Activated CD4-positive, alpha-beta memory T cell treated with anti-CD3 and anti-CD28 coated beads for 36 hours (primary cell): ENCODE measurements at regions not wholly inside any gene's neighbourhood (a gene's known extent, or its start where the extent isn't known, plus 50 kb on each side); places are given as distances from the start of the nearest gene placed in this dataset.

Experiments
- CTCF ChIA-PET: fragments of 350-600 bp; sonication (Branson Sonifier 250); formaldehyde crosslinking; loops from one replicate; lab custom pipeline; 2021; ENCODE audit warnings: antibody characterized with exemption, inconsistent platforms; lab: Charles Lee
- POLR2A ChIA-PET: fragments of 350-600 bp; sonication (Branson Sonifier 250); formaldehyde crosslinking; loops from one replicate; lab custom pipeline; 2021; ENCODE audit warnings: antibody characterized with exemption; lab: Charles Lee
- DNase-seq: peaks from one replicate; pipeline ENCODE4 v3.0.0-alpha.2; 2020
- H3K27ac Mint-ChIP-seq: one replicate; pipeline ENCODE4 v1.8.0; 2021; ENCODE audit warnings: mixed read lengths
- H3K27me3 Mint-ChIP-seq: one replicate; pipeline ENCODE4 v1.8.0; 2021; ENCODE audit warnings: mixed read lengths
- H3K36me3 Mint-ChIP-seq: one replicate; pipeline ENCODE4 v1.8.0; 2021; ENCODE audit warnings: mixed read lengths
- H3K4me1 Mint-ChIP-seq: one replicate; pipeline ENCODE4 v1.8.0; 2021; ENCODE audit warnings: low read depth, mixed read lengths
- H3K4me3 Mint-ChIP-seq: one replicate; pipeline ENCODE4 v1.8.0; 2021; ENCODE audit warnings: mild to moderate bottlenecking, mixed read lengths
- H3K9me3 Mint-ChIP-seq: one replicate; pipeline ENCODE4 v1.8.0; 2021; ENCODE audit warnings: mixed read lengths
- intact Hi-C: fragments of 100-400 bp; cut with micrococcal nuclease; formaldehyde crosslinking; loops from one replicate; pipeline ENCODE4 v1.15.1; 2023

GRCh38 chr11:110791621-110792020, 79.4 kb upstream of the ARHGAP20 start:
- CTCF ChIA-PET = no interaction called here
- Mint-ChIP-seq H3K27me3 (no peaks in the 10 kb centered on the region), H3K4me1 (no peaks in the 10 kb centered on the region), H3K9me3 (no peaks in the 10 kb centered on the region), H3K4me3 (no peak overlapping the region), H3K36me3 (no peaks in the 10 kb centered on the region), H3K27ac (no peak overlapping the region)
- intact Hi-C loops = no loop called here
- no peak for DNase-seq
- POLR2A ChIA-PET = no interaction called here

DNA sequence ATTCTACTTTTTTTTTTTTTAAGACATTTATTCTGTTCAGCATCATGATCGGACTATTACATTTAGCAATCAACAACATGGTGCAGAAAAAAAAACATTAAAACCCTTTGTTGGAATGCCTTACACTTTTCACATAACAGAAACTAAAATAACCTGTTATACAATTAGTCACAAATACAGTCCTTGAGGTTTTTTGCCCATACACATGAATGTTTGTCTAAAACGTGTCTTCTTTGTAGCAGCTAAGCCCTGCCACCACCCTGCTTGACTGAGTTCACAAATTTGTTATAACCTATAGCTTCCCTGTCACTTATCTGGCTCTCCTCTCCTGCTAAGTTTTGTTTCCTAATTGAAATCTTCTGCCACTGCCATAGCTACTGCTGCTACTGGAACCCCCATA, 75.4 kb upstream of the ARHGAP20 start:
- POLR2A ChIA-PET = no interaction called here
- Mint-ChIP-seq H3K4me3 (no peak overlapping the region), H3K36me3 (no peaks in the 10 kb centered on the region), H3K27ac (no peak overlapping the region), H3K4me1 (no peaks in the 10 kb centered on the region), H3K9me3 (peaks cover 9% of the 10 kb centered on the region), H3K27me3 (no peaks in the 10 kb centered on the region)
- CTCF ChIA-PET = no interaction called here
- DNase-seq = no peak
- intact Hi-C loops = no loop called here

GRCh38 chr11:110786226-110786902, 74.1 kb upstream of the ARHGAP20 start:
- Mint-ChIP-seq H3K27me3 (no peaks in the 10 kb centered on the region), H3K4me1 (no peaks in the 10 kb centered on the region), H3K36me3 (no peaks in the 10 kb centered on the region), H3K9me3 (peaks cover 9% of the 10 kb centered on the region), H3K4me3 (no peak overlapping the region), H3K27ac (no peak overlapping the region)
- ChIA-PET CTCF (no interaction called here), POLR2A (no interaction called here)
- no peak for DNase-seq
- intact Hi-C loops = no loop called here

DNA sequence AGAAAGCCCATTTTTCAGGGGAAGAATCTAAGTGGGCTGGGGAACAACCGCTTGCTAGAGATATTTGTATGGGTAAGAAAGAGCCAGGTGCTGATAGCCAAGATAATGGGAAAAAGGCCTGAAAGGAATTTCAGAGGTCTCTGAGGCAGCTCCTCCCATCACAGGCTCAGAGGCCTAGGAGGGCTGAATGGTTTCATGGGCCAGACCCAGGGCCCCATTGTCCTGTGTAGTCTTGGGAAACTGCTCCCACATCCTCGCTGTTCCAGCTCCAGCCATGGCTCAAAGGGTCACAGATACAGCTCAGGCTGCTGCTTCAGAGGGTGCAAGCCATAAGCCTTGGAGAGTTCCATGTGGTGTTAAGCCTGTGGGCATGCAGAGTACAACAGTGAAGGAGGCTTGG, 73.2 kb upstream of the ARHGAP20 start:
- H3K27ac Mint-ChIP-seq = no peak overlapping the region
- no peak overlapping the region for H3K4me3 Mint-ChIP-seq
- ChIA-PET POLR2A (no interaction called here), CTCF (no interaction called here)
- H3K36me3 Mint-ChIP-seq = no peaks in the 10 kb centered on the region
- H3K4me1 Mint-ChIP-seq = no peaks in the 10 kb centered on the region
- H3K9me3 Mint-ChIP-seq = peaks cover 9% of the 10 kb centered on the region
- DNase-seq = no peak
- H3K27me3 Mint-ChIP-seq = no peaks in the 10 kb centered on the region
- intact Hi-C loops = no loop called here

- DNase-seq = no peak
- Mint-ChIP-seq H3K27me3 (no peaks in the 10 kb centered on the region), H3K27ac (no peak overlapping the region), H3K36me3 (no peaks in the 10 kb centered on the region), H3K4me1 (no peaks in the 10 kb centered on the region), H3K9me3 (peaks cover 16% of the 10 kb centered on the region), H3K4me3 (no peak overlapping the region)
- intact Hi-C loops = no loop called here
- CTCF ChIA-PET = no interaction called here
- POLR2A ChIA-PET = no interaction called here
Measured at GRCh38 chr11:110782616-110783015, 70.4 kb upstream of the ARHGAP20 start.

DNA sequence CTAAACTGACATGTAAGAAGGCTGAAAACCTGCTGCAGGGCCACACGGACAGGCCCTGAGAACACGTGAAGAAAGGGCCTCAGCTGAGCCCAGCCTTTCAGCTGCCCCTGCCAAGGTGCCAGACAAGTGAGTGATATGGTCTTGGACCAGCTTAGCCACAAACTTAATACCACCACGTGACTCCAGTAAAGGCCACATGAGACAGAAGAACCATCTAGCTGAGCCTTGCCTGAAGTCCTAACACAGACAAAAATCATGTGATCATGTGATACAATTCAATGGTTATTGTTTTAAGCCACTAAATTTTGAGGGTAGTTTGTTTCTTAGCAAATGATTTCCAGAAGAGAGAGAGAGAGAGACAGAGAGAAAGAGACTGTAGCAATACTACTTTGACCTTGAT, 66.9 kb upstream of the ARHGAP20 start:
- intact Hi-C loops = no loop called here
- no peak for DNase-seq
- Mint-ChIP-seq H3K36me3 (no peaks in the 10 kb centered on the region), H3K4me3 (no peak overlapping the region), H3K9me3 (peaks cover 7% of the 10 kb centered on the region), H3K27ac (no peak overlapping the region), H3K27me3 (no peaks in the 10 kb centered on the region), H3K4me1 (no peaks in the 10 kb centered on the region)
- ChIA-PET POLR2A (no interaction called here), CTCF (no interaction called here)

GRCh38 chr11:110778343-110778742, 66.1 kb upstream of the ARHGAP20 start:
- intact Hi-C loops = no loop called here
- POLR2A ChIA-PET = no interaction called here
- no peaks in the 10 kb centered on the region for H3K27me3 Mint-ChIP-seq
- H3K27ac Mint-ChIP-seq = no peak overlapping the region
- H3K4me3 Mint-ChIP-seq = no peak overlapping the region
- CTCF ChIA-PET = no interaction called here
- H3K4me1 Mint-ChIP-seq = no peaks in the 10 kb centered on the region
- H3K9me3 Mint-ChIP-seq = peaks cover 7% of the 10 kb centered on the region
- no peaks in the 10 kb centered on the region for H3K36me3 Mint-ChIP-seq
- no peak for DNase-seq

DNA sequence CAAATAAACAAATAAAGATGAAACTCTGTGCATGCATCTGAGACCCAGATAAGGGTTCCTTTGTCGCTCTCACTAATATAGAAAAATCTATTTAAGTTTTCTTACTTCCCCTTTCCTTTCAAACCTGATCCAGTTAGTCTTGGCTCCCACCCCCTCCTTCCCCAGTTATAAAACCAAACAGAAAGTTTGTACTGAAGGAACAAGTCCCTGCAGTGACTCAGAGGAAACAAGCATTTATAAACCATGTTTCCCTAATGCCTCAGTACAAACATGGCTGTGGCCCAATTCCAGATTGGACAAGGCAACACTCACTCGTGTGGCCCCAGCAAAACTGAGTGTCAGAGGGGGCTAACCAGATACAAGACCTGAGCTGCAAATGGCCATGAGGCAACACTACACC, 65.5 kb upstream of the ARHGAP20 start:
- Mint-ChIP-seq H3K4me3 (no peak overlapping the region), H3K36me3 (no peaks in the 10 kb centered on the region), H3K4me1 (no peaks in the 10 kb centered on the region), H3K27ac (no peak overlapping the region), H3K27me3 (no peaks in the 10 kb centered on the region), H3K9me3 (peaks cover 7% of the 10 kb centered on the region)
- POLR2A ChIA-PET = no interaction called here
- CTCF ChIA-PET = no interaction called here
- intact Hi-C loops = no loop called here
- DNase-seq = no peak

GRCh38 chr11:110776081-110776480, 63.8 kb upstream of the ARHGAP20 start:
- Mint-ChIP-seq H3K4me1 (no peaks in the 10 kb centered on the region), H3K27me3 (no peaks in the 10 kb centered on the region), H3K4me3 (no peak overlapping the region), H3K9me3 (peaks cover 7% of the 10 kb centered on the region), H3K27ac (no peak overlapping the region), H3K36me3 (no peaks in the 10 kb centered on the region)
- ChIA-PET POLR2A (no interaction called here), CTCF (no interaction called here)
- DNase-seq = no peak
- intact Hi-C loops = no loop called here

- H3K4me3 Mint-ChIP-seq = no peak overlapping the region
- H3K36me3 Mint-ChIP-seq = no peaks in the 10 kb centered on the region
- DNase-seq = no peak
- intact Hi-C loops = no loop called here
- H3K27ac Mint-ChIP-seq = no peak overlapping the region
- CTCF ChIA-PET = no interaction called here
- POLR2A ChIA-PET = no interaction called here
- H3K27me3 Mint-ChIP-seq = no peaks in the 10 kb centered on the region
- H3K4me1 Mint-ChIP-seq = peaks cover 3% of the 10 kb centered on the region
- H3K9me3 Mint-ChIP-seq = peaks cover 7% of the 10 kb centered on the region
Measured at GRCh38 chr11:110774138-110775014, 62.1 kb upstream of the ARHGAP20 start.

- Mint-ChIP-seq H3K9me3 (peaks cover 1% of the 10 kb centered on the region), H3K27me3 (no peaks in the 10 kb centered on the region), H3K4me3 (no peak overlapping the region), H3K27ac (no peak overlapping the region), H3K4me1 (peaks cover 5% of the 10 kb centered on the region), H3K36me3 (no peaks in the 10 kb centered on the region)
- DNase-seq = no peak
- ChIA-PET POLR2A (no interaction called here), CTCF (no interaction called here)
- intact Hi-C loops = no loop called here
Measured at GRCh38 chr11:110773442-110773841, 61.2 kb upstream of the ARHGAP20 start.

- intact Hi-C loops = no loop called here
- CTCF ChIA-PET = no interaction called here
- H3K4me1 Mint-ChIP-seq = peaks cover 5% of the 10 kb centered on the region
- POLR2A ChIA-PET = no interaction called here
- no peak overlapping the region for H3K4me3 Mint-ChIP-seq
- no peaks in the 10 kb centered on the region for H3K9me3 Mint-ChIP-seq
- H3K36me3 Mint-ChIP-seq = no peaks in the 10 kb centered on the region
- H3K27me3 Mint-ChIP-seq = no peaks in the 10 kb centered on the region
- H3K27ac Mint-ChIP-seq = no peak overlapping the region
- DNase-seq = no peak
Measured at GRCh38 chr11:110772863-110773262, 60.6 kb upstream of the ARHGAP20 start.

- ChIA-PET CTCF (no interaction called here), POLR2A (no interaction called here)
- Mint-ChIP-seq H3K27me3 (no peaks in the 10 kb centered on the region), H3K27ac (no peak overlapping the region), H3K36me3 (no peaks in the 10 kb centered on the region), H3K9me3 (no peaks in the 10 kb centered on the region), H3K4me1 (peaks cover 5% of the 10 kb centered on the region), H3K4me3 (no peak overlapping the region)
- intact Hi-C loops = no loop called here
- no peak for DNase-seq
Measured at GRCh38 chr11:110766316-110766715, 54.1 kb upstream of the ARHGAP20 start.
